ENCODE measurements at regions not wholly inside any gene's neighbourhood (a gene's known extent, or its start where the extent isn't known, plus 50 kb on each side); places are given as distances from the start of the nearest gene placed in this dataset.

- Histone ChIP-seq H3K4me2 (no peak overlapping the region), H3K9me3 (no peaks in the 10 kb centered on the region), H3K4me3 (no peak overlapping the region), H3K4me1 (no peaks in the 10 kb centered on the region), H3K27ac (no peak overlapping the region)
- ChIA-PET CTCF (interaction anchor here (0.7 to 1.8 kb wide), 5 partner anchors 10 to 528 kb away, joined by 3 to 5 read pairs (median 3); no protein-coding TSS in a partner anchor), POLR2A (interaction anchor here (0.6 to 1.0 kb wide), 2 partner anchors 30 to 60 kb away, joined by 3 to 5 read pairs; no protein-coding TSS in a partner anchor)
- TF ChIP-seq NPAS2 (CRISPR knock-in tag; IDR thresholded peaks at IDR 0.05; ENCODE audit: borderline replicate concordance) (no peak), MAZ (IDR thresholded peaks at IDR 0.05; ENCODE audit: borderline replicate concordance, low read depth, low read length) (no peak), CHD4 (IDR thresholded peaks at IDR 0.05; ENCODE audit: borderline replicate concordance) (no peak), POLR2A (IDR thresholded peaks at IDR 0.05; ENCODE audit: low read length) (no peak), ZNF302 (CRISPR knock-in tag; IDR thresholded peaks at IDR 0.05) (no peak), GATA3 (IDR thresholded peaks at IDR 0.05; ENCODE audit: borderline replicate concordance) (no peak), HDAC2 (IDR thresholded peaks at IDR 0.05) (no peak), RNF2 (IDR thresholded peaks at IDR 0.05; ENCODE audit: borderline replicate concordance, low read depth) (no peak), FOSB (CRISPR knock-in tag; IDR thresholded peaks at IDR 0.05) (no peak)
- TF ChIP-seq, protein P1, sequence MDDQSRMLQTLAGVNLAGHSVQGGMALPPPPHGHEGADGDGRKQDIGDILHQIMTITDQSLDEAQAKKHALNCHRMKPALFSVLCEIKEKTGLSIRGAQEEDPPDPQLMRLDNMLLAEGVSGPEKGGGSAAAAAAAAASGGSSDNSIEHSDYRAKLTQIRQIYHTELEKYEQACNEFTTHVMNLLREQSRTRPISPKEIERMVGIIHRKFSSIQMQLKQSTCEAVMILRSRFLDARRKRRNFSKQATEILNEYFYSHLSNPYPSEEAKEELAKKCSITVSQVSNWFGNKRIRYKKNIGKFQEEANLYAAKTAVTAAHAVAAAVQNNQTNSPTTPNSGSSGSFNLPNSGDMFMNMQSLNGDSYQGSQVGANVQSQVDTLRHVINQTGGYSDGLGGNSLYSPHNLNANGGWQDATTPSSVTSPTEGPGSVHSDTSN (IDR thresholded peaks at IDR 0.05): no peak
- TF ChIP-seq, protein P2, sequence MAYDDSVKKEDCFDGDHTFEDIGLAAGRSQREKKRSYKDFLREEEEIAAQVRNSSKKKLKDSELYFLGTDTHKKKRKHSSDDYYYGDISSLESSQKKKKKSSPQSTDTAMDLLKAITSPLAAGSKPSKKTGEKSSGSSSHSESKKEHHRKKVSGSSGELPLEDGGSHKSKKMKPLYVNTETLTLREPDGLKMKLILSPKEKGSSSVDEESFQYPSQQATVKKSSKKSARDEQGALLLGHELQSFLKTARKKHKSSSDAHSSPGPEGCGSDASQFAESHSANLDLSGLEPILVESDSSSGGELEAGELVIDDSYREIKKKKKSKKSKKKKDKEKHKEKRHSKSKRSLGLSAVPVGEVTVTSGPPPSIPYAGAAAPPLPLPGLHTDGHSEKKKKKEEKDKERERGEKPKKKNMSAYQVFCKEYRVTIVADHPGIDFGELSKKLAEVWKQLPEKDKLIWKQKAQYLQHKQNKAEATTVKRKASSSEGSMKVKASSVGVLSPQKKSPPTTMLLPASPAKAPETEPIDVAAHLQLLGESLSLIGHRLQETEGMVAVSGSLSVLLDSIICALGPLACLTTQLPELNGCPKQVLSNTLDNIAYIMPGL (CRISPR knock-in tag; IDR thresholded peaks at IDR 0.05; ENCODE audit: borderline replicate concordance): no peak
- DNase-seq (ENCODE audit: low read depth in 1 of 2, low spot score in 1 of 2) (no peak), FAIRE-seq (no peak), ATAC-seq (no peak)
- WGBS (ENCODE audit: missing lambda C conversion rate): 44% methylated on average over 2 of the region's 2 CpGs
These were observed 81.3 kb upstream of the TP53I11 start for GRCh38 chr11:45031912-45032519.

DNA sequence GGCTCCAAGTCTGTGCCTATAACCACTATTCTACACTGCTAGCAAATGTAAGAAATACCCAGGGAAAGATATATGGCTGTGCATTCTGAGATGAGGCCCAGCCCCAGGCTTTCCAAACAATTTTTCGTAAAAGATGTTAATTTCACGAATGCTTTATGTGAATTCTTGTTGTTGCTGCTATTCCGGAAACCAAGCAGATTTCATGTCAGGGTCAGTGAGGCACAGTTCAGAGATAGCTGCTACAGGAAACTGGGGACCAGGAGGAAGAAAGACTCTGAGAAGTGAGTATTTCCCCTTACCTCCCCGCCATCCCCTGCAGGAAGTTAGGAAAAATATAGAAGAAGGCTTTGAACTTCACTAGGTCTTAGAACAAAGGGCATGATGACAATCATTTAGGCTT is 84.7 kb upstream of the TP53I11 start:
- ChIA-PET POLR2A (no interaction called here), CTCF (interaction anchor here (1.0 to 1.2 kb wide), 2 partner anchors 68 to 83 kb away, joined by 3 to 4 read pairs; no protein-coding TSS in a partner anchor)
- Histone ChIP-seq H3K27ac (no peak overlapping the region), H3K9me3 (peaks cover 15% of the 10 kb centered on the region; the same call in 1 of the 3 replicates), H3K4me1 (no peaks in the 10 kb centered on the region), H3K4me2 (no peak overlapping the region), H3K4me3 (no peak overlapping the region)
- TF ChIP-seq KDM1A (IDR thresholded peaks at IDR 0.05; ENCODE audit: low read depth): no peak
- no peak for TF ChIP-seq ELK1 (IDR thresholded peaks at IDR 0.05; ENCODE audit: low read depth, low read length)
- TF ChIP-seq HDAC2 (IDR thresholded peaks at IDR 0.05): no peak
- no peak for TF ChIP-seq CTCF (IDR thresholded peaks at IDR 0.05)
- no peak for TF ChIP-seq HOXB5 (CRISPR knock-in tag; IDR thresholded peaks at IDR 0.05)
- no peak for TF ChIP-seq ATOH8 (CRISPR knock-in tag; IDR thresholded peaks at IDR 0.05; ENCODE audit: low read depth)
- no peak for TF ChIP-seq RFX5 (IDR thresholded peaks at IDR 0.05)
- no peak for TF ChIP-seq CBX8 (IDR thresholded peaks at IDR 0.05)
- no peak for TF ChIP-seq NR3C1 (IDR thresholded peaks at IDR 0.05)
- no peak for TF ChIP-seq KDM5A (IDR thresholded peaks at IDR 0.05)
- TF ChIP-seq, protein P2 (CRISPR knock-in tag; IDR thresholded peaks at IDR 0.05; ENCODE audit: borderline replicate concordance): no peak
- no peak for TF ChIP-seq E2F6 (IDR thresholded peaks at IDR 0.05; ENCODE audit: borderline replicate concordance, low read depth)
- TF ChIP-seq, protein P3, sequence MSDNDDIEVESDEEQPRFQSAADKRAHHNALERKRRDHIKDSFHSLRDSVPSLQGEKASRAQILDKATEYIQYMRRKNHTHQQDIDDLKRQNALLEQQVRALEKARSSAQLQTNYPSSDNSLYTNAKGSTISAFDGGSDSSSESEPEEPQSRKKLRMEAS (IDR thresholded peaks at IDR 0.05): no peak
- TF ChIP-seq POLR2A (IDR thresholded peaks at IDR 0.05; ENCODE audit: low read length): no peak
- TF ChIP-seq JUNB (IDR thresholded peaks at IDR 0.05): no peak
- TF ChIP-seq ESRRA (IDR thresholded peaks at IDR 0.05; ENCODE audit: borderline replicate concordance, low read length): no peak
- no peak for TF ChIP-seq FOXS1 (CRISPR knock-in tag; IDR thresholded peaks at IDR 0.05)
- TF ChIP-seq SREBF2 (IDR thresholded peaks at IDR 0.05): no peak
- TF ChIP-seq EHMT2 (IDR thresholded peaks at IDR 0.05; ENCODE audit: low read depth): no peak
- ATAC-seq (no peak), DNase-seq (ENCODE audit: low read depth in 1 of 2, low spot score in 1 of 2) (no peak), FAIRE-seq (no peak)
- 74% methylated on average over 4 of the region's 4 CpGs for WGBS (ENCODE audit: missing lambda C conversion rate)

All from A549 (cell line).